Keratinocyte (primary cell): ENCODE measurements at regions not wholly inside any gene's neighbourhood (a gene's known extent, or its start where the extent isn't known, plus 50 kb on each side); places are given as distances from the start of the nearest gene placed in this dataset.

Experiments
- DNase-seq: peaks from one replicate; pipeline ENCODE4 v3.0.0-alpha.2; 2011; ENCODE audit warnings: low read depth, missing footprints, low spot score
- FAIRE-seq: peaks from 2 replicates; lab custom pipeline; 2011; peaks lifted over from hg19 to GRCh38; lab: Jason Lieb, UNC
- H2AFZ ChIP-seq: 2 replicates; pipeline ENCODE4 v1.6.0; 2012; ENCODE audit warnings: low read length, control low read depth, inconsistent platforms; ENCODE audit not compliant: control insufficient read depth
- H3K27ac ChIP-seq: 2 replicates; pipeline ENCODE4 v1.5.1; 2011; ENCODE audit warnings: low read length; ENCODE audit not compliant: control insufficient read depth, insufficient read depth
- H3K27me3 ChIP-seq: 3 replicates; pipeline ENCODE4 v1.6.0; 2011; ENCODE audit warnings: low read length; ENCODE audit not compliant: control insufficient read depth, insufficient read depth; ENCODE audit errors: extremely low read depth
- H3K36me3 ChIP-seq, 2 experiments: 2 replicates in 1 of 2; 3 replicates in 1 of 2; pipeline ENCODE4 v1.5.1; 2011; ENCODE audit warnings: low read length in 2 of 2, mild to moderate bottlenecking in 1 of 2; ENCODE audit not compliant: control insufficient read depth in 2 of 2, insufficient read depth in 2 of 2; ENCODE audit errors: extremely low read depth in 1 of 2
- H3K4me1 ChIP-seq: 3 replicates; pipeline ENCODE4 v1.5.1; 2011; ENCODE audit warnings: low read length; ENCODE audit not compliant: control insufficient read depth, insufficient read depth; ENCODE audit errors: extremely low read depth
- H3K4me2 ChIP-seq: 3 replicates; pipeline ENCODE4 v1.6.0; 2011; ENCODE audit warnings: low read depth, low read length; ENCODE audit not compliant: control insufficient read depth, insufficient read depth; ENCODE audit errors: extremely low read depth
- H3K4me3 ChIP-seq, 3 experiments: fragments of 200-600 bp in 1 of 3; sonication (generic) in 1 of 3; 2 replicates in 2 of 3; 3 replicates in 1 of 3; pipeline ENCODE4 v1.5.1; 2011 to 2016; ENCODE audit warnings: low read length in 3 of 3, mild to moderate bottlenecking in 3 of 3, control low read depth in 2 of 3, inconsistent platforms in 1 of 3, low read depth in 1 of 3, mixed read lengths in 1 of 3, mixed run types in 1 of 3, moderate library complexity in 1 of 3; ENCODE audit not compliant: control insufficient read depth in 2 of 3, insufficient read depth in 2 of 3; ENCODE audit errors: extremely low read depth in 1 of 3
- H3K79me2 ChIP-seq: 2 replicates; pipeline ENCODE4 v1.6.0; 2012; ENCODE audit warnings: low read length; ENCODE audit not compliant: control insufficient read depth, insufficient read depth
- H3K9ac ChIP-seq: 3 replicates; pipeline ENCODE4 v1.6.0; 2011; ENCODE audit warnings: low read length; ENCODE audit not compliant: control insufficient read depth, insufficient read depth; ENCODE audit errors: extremely low read depth
- H3K9me1 ChIP-seq: 3 replicates; pipeline ENCODE4 v1.6.0; 2011; ENCODE audit warnings: low read length; ENCODE audit not compliant: control insufficient read depth, insufficient read depth; ENCODE audit errors: extremely low read depth
- H3K9me3 ChIP-seq: 2 replicates; pipeline ENCODE4 v1.5.1; 2012; ENCODE audit warnings: low read depth, low read length; ENCODE audit not compliant: control insufficient read depth
- H4K20me1 ChIP-seq: 3 replicates; pipeline ENCODE4 v1.6.0; 2011; ENCODE audit warnings: low read length; ENCODE audit not compliant: control insufficient read depth, insufficient read depth; ENCODE audit errors: extremely low read depth
- CTCF ChIP-seq, 3 experiments: IDR thresholded peaks in 1 of 3; conservative IDR thresholded peaks in 1 of 3; optimal IDR thresholded peaks in 1 of 3; 2 replicates in 2 of 3; 3 replicates in 1 of 3; pipeline versions ENCODE3 to v1.5.1; 2011; ENCODE audit warnings: low read length in 3 of 3, mild to moderate bottlenecking in 3 of 3, moderate library complexity in 2 of 3, control low read depth in 1 of 3, inconsistent platforms in 1 of 3; ENCODE audit not compliant: insufficient read depth in 2 of 3; ENCODE audit errors: extremely low read depth in 1 of 3
- EZH2 ChIP-seq: IDR thresholded peaks from one replicate; pipeline ENCODE4 v1.6.1; 2012; ENCODE audit warnings: inconsistent platforms, mild to moderate bottlenecking, low read length, moderate library complexity
- dilution Hi-C: fragments of 300-500 bp; cut with MboI; formaldehyde crosslinking; loops from one replicate; pipeline ENCODE4 v1.7.0; 2020; ENCODE audit warnings: low sequenced_read_pairs; ENCODE audit not compliant: extremely low pct_ligation_motif_present

GRCh38 chr1:38269923-38270848 is 223.6 kb upstream of the POU3F1 start:
- no peak for FAIRE-seq
- H3K27me3 ChIP-seq, result peaks cover 14% of the 10 kb centered on the region
- TF ChIP-seq EZH2 (no peak), CTCF (optimal IDR thresholded peaks at IDR 0.05 in 1 of 3, IDR thresholded peaks at IDR 0.05 in 1 of 3, conservative IDR thresholded peaks at IDR 0.05 in 1 of 3; ENCODE audit: extremely low read depth in 1 of 3, insufficient read depth in 2 of 3, low read length in 3 of 3) (no peak)

GRCh38 chr1:38268226-38268625 is 221.6 kb upstream of the POU3F1 start:
- Histone ChIP-seq H2AFZ (no peak overlapping the region), H3K9me1 (no peaks in the 10 kb centered on the region), H3K79me2 (no peaks in the 10 kb centered on the region), H3K27ac (no peak overlapping the region), H3K9me3 (no peaks in the 10 kb centered on the region), H4K20me1 (no peaks in the 10 kb centered on the region), H3K4me2 (no peak overlapping the region), H3K4me3 (no peak overlapping the region), H3K9ac (no peak overlapping the region), H3K4me1 (no peaks in the 10 kb centered on the region), H3K36me3 (no peaks in the 10 kb centered on the region), H3K27me3 (peaks cover 10% of the 10 kb centered on the region)
- dilution Hi-C loops, result no loop called here
- DNase-seq (no peak), FAIRE-seq (no peak)
- TF ChIP-seq EZH2 (no peak), CTCF (optimal IDR thresholded peaks at IDR 0.05 in 1 of 3, IDR thresholded peaks at IDR 0.05 in 1 of 3, conservative IDR thresholded peaks at IDR 0.05 in 1 of 3; ENCODE audit: extremely low read depth in 1 of 3, insufficient read depth in 2 of 3, low read length in 3 of 3) (no peak)

More at GRCh38 chr1:38269923-38270848, 223.6 kb upstream of the POU3F1 start:
- H3K4me3 ChIP-seq, result no peak overlapping the region
- DNase-seq, result no peak
- no peak overlapping the region for H2AFZ ChIP-seq
- H4K20me1 ChIP-seq, result no peaks in the 10 kb centered on the region
- H3K9me1 ChIP-seq, result no peaks in the 10 kb centered on the region
- H3K4me1 ChIP-seq, result no peaks in the 10 kb centered on the region
- no peaks in the 10 kb centered on the region for H3K9me3 ChIP-seq
- H3K79me2 ChIP-seq, result no peaks in the 10 kb centered on the region
- no peak overlapping the region for H3K4me2 ChIP-seq
- H3K36me3 ChIP-seq, result no peaks in the 10 kb centered on the region
- no peak overlapping the region for H3K9ac ChIP-seq
- dilution Hi-C loops, result no loop called here
- no peak overlapping the region for H3K27ac ChIP-seq
